CD14-positive monocyte (primary cell): ENCODE measurements at regions not wholly inside any gene's neighbourhood (a gene's known extent, or its start where the extent isn't known, plus 50 kb on each side); places are given as distances from the start of the nearest gene placed in this dataset.

Experiments
- DNase-seq, 3 donors: peaks; one replicate each; pipeline ENCODE4 v3.0.0-alpha.2; 2011 to 2022
- H2AFZ ChIP-seq: 2 replicates; pipeline ENCODE4 v1.6.0; 2012; ENCODE audit warnings: mild to moderate bottlenecking, low read depth, low read length, inconsistent platforms; ENCODE audit not compliant: insufficient read depth, poor library complexity, severe bottlenecking
- H3K27ac ChIP-seq, 2 donors: 1 replicate in 1 of 2; 2 replicates in 1 of 2; pipeline ENCODE4 v1.5.1; 2012 to 2013; ENCODE audit warnings: low read length in 2 of 2, control low read depth in 1 of 2, inconsistent platforms in 1 of 2, low read depth in 1 of 2, mild to moderate bottlenecking in 1 of 2
- H3K27me3 ChIP-seq, 2 donors: one replicate each; pipeline versions ENCODE4 v1.6.0 to v1.6.1; 2011 to 2013; ENCODE audit warnings: low read length in 2 of 2; ENCODE audit not compliant: control insufficient read depth in 2 of 2, insufficient read depth in 2 of 2
- H3K36me3 ChIP-seq, 2 donors: replicated peaks in 1 of 2; 1 replicate in 1 of 2; 2 replicates in 1 of 2; pipeline versions ENCODE4 v1.5.1 to v1.6.1; 2012 to 2013; ENCODE audit warnings: low read length in 2 of 2, control low read depth in 1 of 2, inconsistent platforms in 1 of 2, mild to moderate bottlenecking in 1 of 2; ENCODE audit not compliant: insufficient read depth in 2 of 2, control insufficient read depth in 1 of 2
- H3K4me1 ChIP-seq, 2 donors: 1 replicate in 1 of 2; 2 replicates in 1 of 2; pipeline versions ENCODE4 v1.5.1 to v1.6.1; 2012 to 2013; ENCODE audit warnings: low read length in 2 of 2, control low read depth in 1 of 2, inconsistent platforms in 1 of 2, mild to moderate bottlenecking in 1 of 2, moderate library complexity in 1 of 2; ENCODE audit not compliant: insufficient read depth in 2 of 2, control insufficient read depth in 1 of 2
- H3K4me2 ChIP-seq: replicated peaks from 2 replicates; pipeline ENCODE3; 2012; ENCODE audit warnings: low read length, moderate library complexity, mild to moderate bottlenecking; ENCODE audit not compliant: poor library complexity, severe bottlenecking; ENCODE audit errors: extremely low read depth
- H3K4me3 ChIP-seq, 3 experiments: fragments of 200-600 bp in 1 of 3; sonication (generic) in 1 of 3; replicated peaks in 1 of 3; 1 replicate in 2 of 3; 2 replicates in 1 of 3; pipeline ENCODE4 v1.5.1; 2011 to 2013; ENCODE audit warnings: low read length in 3 of 3, mild to moderate bottlenecking in 3 of 3, control low read depth in 2 of 3, low read depth in 2 of 3, inconsistent platforms in 1 of 3, moderate library complexity in 1 of 3
- H3K79me2 ChIP-seq: 2 replicates; pipeline ENCODE4 v1.6.0; 2012; ENCODE audit warnings: mild to moderate bottlenecking, control low read depth, inconsistent platforms, low read length, moderate library complexity; ENCODE audit not compliant: insufficient read depth
- H3K9ac ChIP-seq: 2 replicates; pipeline ENCODE4 v1.6.0; 2017; ENCODE audit warnings: low read length, mild to moderate bottlenecking; ENCODE audit not compliant: insufficient read depth, poor library complexity, severe bottlenecking
- H3K9me3 ChIP-seq, 2 donors: replicated peaks in 1 of 2; 1 replicate in 1 of 2; 2 replicates in 1 of 2; pipeline versions ENCODE4 v1.5.1 to v1.6.1; 2012 to 2013; ENCODE audit warnings: low read length in 2 of 2, control low read depth in 1 of 2; ENCODE audit not compliant: control insufficient read depth in 1 of 2, insufficient read depth in 1 of 2
- H4K20me1 ChIP-seq: 2 replicates; pipeline ENCODE4 v1.6.0; 2012; ENCODE audit warnings: mild to moderate bottlenecking, low read length, control low read depth, moderate library complexity; ENCODE audit not compliant: insufficient read depth
- H3K27ac Mint-ChIP-seq, 7 donors: one replicate each; pipeline ENCODE4 v1.8.0; 2020; ENCODE audit warnings: mild to moderate bottlenecking in 7 of 7, mixed read lengths in 7 of 7, moderate library complexity in 6 of 7, inconsistent platforms in 2 of 7
- H3K27me3 Mint-ChIP-seq, 3 donors: one replicate each; pipeline ENCODE4 v1.8.0; 2021 to 2022; ENCODE audit warnings: low read depth in 3 of 3, mild to moderate bottlenecking in 3 of 3, mixed read lengths in 3 of 3, moderate library complexity in 3 of 3, inconsistent platforms in 1 of 3
- H3K36me3 Mint-ChIP-seq, 2 donors: one replicate each; pipeline ENCODE4 v1.8.0; 2020; ENCODE audit warnings: mixed read lengths in 2 of 2, inconsistent platforms in 1 of 2, mild to moderate bottlenecking in 1 of 2
- H3K4me1 Mint-ChIP-seq: one replicate; pipeline ENCODE4 v1.8.0; 2020; ENCODE audit warnings: mild to moderate bottlenecking, mixed read lengths
- H3K4me3 Mint-ChIP-seq, 2 donors: one replicate each; pipeline ENCODE4 v1.8.0; 2020; ENCODE audit warnings: mild to moderate bottlenecking in 2 of 2, mixed read lengths in 2 of 2, moderate library complexity in 1 of 2
- H3K9me3 Mint-ChIP-seq, 7 donors: one replicate each; pipeline ENCODE4 v1.8.0; 2020 to 2022; ENCODE audit warnings: mixed read lengths in 7 of 7, mild to moderate bottlenecking in 6 of 7, moderate library complexity in 6 of 7, inconsistent platforms in 2 of 7
- CTCF ChIP-seq: fragments of 200-600 bp; IDR thresholded peaks from one replicate; pipeline ENCODE4 v1.8.0; 2022; ENCODE audit warnings: antibody characterized with exemption, mild to moderate bottlenecking
- WGBS: methylation state at CpG from one replicate; pipeline ENCODE4 v1.1.5; 2013; ENCODE audit warnings: missing lambda C conversion rate; ENCODE audit not compliant: insufficient coverage; 5-methylcytosine and 5-hydroxymethylcytosine counted together
- intact Hi-C, 2 donors: fragments of 100-400 bp; cut with micrococcal nuclease; formaldehyde crosslinking; loops; one replicate each; pipeline versions ENCODE4 v1.15.0 to v1.15.1; 2023

- no peaks in the 10 kb centered on the region for H4K20me1 ChIP-seq
- H3K79me2 ChIP-seq = no peaks in the 10 kb centered on the region
- H3K4me2 ChIP-seq = no peak overlapping the region
- H3K4me3 Mint-ChIP-seq = no peak overlapping the region
- H3K9ac ChIP-seq = no peak overlapping the region
- H3K4me3 ChIP-seq = no peak overlapping the region
- H3K4me1 ChIP-seq = peaks cover 10 to 12% of the 10 kb centered on the region in 2 donors
- no peak overlapping the region for H2AFZ ChIP-seq
- no peak overlapping the region for H3K27ac ChIP-seq
- H3K36me3 Mint-ChIP-seq = no peaks in the 10 kb centered on the region
- no peak for DNase-seq
- H3K27me3 ChIP-seq = peaks cover 0 to 14% of the 10 kb centered on the region in 2 donors
- peaks cover 7 to 22% (median 19%) of the 10 kb centered on the region in 3 donors for H3K27me3 Mint-ChIP-seq
- peaks cover 10% of the 10 kb centered on the region for H3K4me1 Mint-ChIP-seq
- intact Hi-C loops = no loop called here
- no peak overlapping the region for H3K27ac Mint-ChIP-seq
- 100% methylated on average over 1 of the region's 2 CpGs for WGBS
- no peaks in the 10 kb centered on the region for H3K36me3 ChIP-seq
- peaks cover 0 to 2% (median 0%) of the 10 kb centered on the region in 7 donors for H3K9me3 Mint-ChIP-seq
- TF ChIP-seq CTCF = no peak
- no peaks in the 10 kb centered on the region for H3K9me3 ChIP-seq
Observed at GRCh38 chr9:22214497-22215031, 205.5 kb upstream of the CDKN2B start.

- Histone ChIP-seq H3K9me3 (no peaks in the 10 kb centered on the region), H3K9ac (no peak overlapping the region), H3K27me3 (peaks cover 0 to 14% of the 10 kb centered on the region in 2 donors), H4K20me1 (no peaks in the 10 kb centered on the region), H3K4me2 (no peak overlapping the region), H3K4me3 (no peak overlapping the region), H3K36me3 (no peaks in the 10 kb centered on the region), H2AFZ (no peak overlapping the region), H3K27ac (no peak overlapping the region), H3K4me1 (peaks cover 10 to 12% of the 10 kb centered on the region in 2 donors), H3K79me2 (no peaks in the 10 kb centered on the region)
- no peak for DNase-seq
- peaks cover 10% of the 10 kb centered on the region for H3K4me1 Mint-ChIP-seq
- no peak for TF ChIP-seq CTCF
- no peak overlapping the region for H3K4me3 Mint-ChIP-seq
- no peak overlapping the region for H3K27ac Mint-ChIP-seq
- peaks cover 7 to 22% (median 19%) of the 10 kb centered on the region in 3 donors for H3K27me3 Mint-ChIP-seq
- peaks cover 0 to 2% (median 0%) of the 10 kb centered on the region in 7 donors for H3K9me3 Mint-ChIP-seq
- no CpG with 5 or more reads among the region's 3 CpGs for WGBS
- intact Hi-C loops = no loop called here
- no peaks in the 10 kb centered on the region for H3K36me3 Mint-ChIP-seq
Observed at GRCh38 chr9:22215521-22215920, 206.4 kb upstream of the CDKN2B start.
